CD4-positive, alpha-beta T cell treated with Interleukin-2 at 100 ng/mL for 4 hours (primary cell): ENCODE measurements at regions not wholly inside any gene's neighbourhood (a gene's known extent, or its start where the extent isn't known, plus 50 kb on each side); places are given as distances from the start of the nearest gene placed in this dataset.

ENCODE experiments used
- DNase-seq: peaks from one replicate; pipeline ENCODE4 v3.0.0-alpha.2; 2020; ENCODE audit warnings: low spot score

DNA sequence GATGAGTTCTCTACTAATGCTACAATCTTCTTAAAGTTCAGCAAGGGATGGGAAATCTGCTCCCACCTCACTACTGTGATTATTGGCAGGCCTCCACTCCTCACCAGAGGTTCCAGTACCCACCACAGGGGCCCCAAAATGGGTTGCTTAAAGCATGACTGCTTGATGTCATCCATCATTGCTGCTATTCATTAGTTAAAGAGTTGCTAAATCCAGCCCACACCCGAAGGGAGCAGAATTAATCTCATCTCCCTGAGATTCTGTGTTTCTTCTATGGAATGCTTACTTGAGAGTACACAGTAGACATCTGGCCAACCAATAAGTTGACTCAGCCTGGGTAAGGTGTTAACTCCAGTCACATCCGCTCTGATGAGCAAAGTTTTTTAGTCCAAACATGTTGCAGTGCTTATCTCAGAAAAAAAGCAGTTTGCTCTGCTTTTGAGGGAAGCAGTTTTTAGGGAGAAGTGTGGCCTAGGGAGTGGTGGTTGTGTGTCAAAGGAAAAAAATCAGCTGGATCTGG, 690.2 kb upstream of the POU3F3 start:
- DNase-seq = no peak

DNA sequence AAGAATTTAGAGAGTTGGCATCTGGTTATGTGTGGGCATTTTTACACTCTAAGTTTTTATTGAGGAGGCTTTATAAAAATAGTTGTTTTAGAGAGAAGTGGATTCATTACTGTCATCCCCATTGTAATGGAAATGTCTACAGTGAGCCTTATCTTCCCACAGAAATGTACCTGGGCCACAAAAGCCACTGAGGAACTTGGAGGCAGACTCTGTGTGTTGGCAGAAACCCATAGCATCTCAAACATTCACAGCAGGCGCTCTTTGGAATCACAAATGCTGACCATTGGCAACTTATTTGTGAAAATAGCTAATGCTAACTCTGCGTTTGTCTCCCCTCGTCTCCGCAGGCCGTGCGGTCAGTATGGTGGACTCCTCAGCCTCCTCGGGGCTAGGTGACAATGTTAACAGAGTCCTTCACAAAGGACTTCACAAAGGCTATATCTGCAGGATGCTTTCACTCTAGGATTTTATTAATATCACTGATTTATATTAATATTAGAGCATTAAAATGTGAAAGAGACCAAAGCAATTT, 689.1 kb upstream of the POU3F3 start:
- DNase-seq = no peak

DNA sequence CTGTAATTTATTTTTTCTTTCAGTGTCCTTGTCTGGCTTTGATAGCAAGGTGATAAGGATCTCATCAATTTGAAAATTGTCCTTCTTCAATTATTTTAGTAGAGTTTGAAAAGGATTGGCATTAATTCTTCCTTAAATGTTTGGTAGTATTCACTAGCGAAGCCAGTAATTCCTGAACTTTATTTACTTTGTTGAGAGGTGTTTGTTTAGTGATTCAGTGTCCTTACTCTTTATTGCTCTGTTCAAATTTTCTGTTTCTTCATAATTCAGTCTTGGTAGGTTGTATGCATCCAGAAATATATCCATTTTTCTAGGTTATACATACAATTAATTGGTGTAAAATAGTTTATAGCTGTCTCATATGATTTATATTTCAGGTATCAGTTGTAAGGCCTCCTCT, 676.7 kb upstream of the POU3F3 start:
- DNase-seq = no peak

GRCh38 chr2:104179644-104180043, 674.3 kb upstream of the POU3F3 start:
- no peak for DNase-seq

- no peak for DNase-seq
These were observed 653.3 kb upstream of the POU3F3 start for GRCh38 chr2:104200533-104201168.

DNA sequence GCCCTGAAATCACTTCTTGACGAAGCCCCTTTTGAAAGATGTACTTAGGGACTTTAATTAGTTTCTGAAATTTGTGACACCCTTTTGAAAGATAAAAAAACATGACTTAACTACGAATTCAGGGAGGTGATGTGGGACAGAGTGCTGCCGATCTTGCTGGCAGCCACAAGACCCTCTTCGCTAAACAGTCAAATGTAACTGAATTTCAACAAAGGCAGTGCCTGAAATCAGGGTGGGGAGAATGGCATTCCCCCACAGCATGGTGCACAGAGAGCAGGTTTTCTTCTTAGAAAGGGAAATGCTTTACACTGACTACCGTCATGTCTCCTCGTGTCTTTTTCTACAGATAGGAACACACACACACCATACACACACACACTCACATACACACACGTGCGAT, 640.2 kb upstream of the POU3F3 start:
- DNase-seq = no peak

- no peak for DNase-seq
These were observed 638.4 kb upstream of the POU3F3 start for GRCh38 chr2:104215269-104216161.

GRCh38 chr2:104233591-104233990, 620.3 kb upstream of the POU3F3 start:
- DNase-seq = no peak

DNA sequence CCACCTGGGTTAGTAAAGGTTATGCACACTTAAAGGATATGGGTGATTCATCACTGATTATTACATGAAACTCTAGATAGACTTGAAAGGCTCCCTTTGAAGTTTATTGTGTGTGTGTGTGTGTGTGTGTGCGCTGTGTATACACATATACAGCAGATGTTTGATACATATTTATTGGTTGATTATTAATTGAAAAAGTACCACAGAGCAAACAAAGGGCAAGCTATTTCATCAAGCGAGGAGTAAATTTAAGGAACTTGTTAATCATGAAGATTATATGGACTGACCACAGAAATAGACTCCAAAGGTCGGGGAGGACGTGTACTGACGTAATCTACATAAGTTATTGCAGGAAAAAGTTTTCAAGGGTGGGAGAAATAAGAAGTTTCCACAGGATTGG, 617.4 kb upstream of the POU3F3 start:
- no peak for DNase-seq

DNA sequence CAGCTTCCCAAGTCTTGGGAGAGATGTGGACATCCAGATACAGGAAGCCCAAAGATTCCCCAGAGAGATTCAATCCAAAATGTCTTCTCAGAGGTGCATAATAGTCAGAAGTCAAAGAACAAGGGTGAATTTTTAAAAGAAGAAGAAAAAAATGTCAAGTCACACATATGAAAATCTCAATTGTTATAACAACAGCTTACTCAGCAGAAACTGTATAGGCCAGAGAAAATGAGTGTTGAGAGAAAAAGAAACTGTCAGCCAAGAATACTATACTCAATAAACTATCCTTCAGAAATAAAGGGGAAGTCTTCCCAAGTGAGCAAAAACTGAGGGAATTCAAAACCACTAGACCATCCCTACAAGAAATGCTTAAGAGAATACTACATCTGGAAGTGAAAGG, 612.9 kb upstream of the POU3F3 start:
- DNase-seq = no peak

DNA sequence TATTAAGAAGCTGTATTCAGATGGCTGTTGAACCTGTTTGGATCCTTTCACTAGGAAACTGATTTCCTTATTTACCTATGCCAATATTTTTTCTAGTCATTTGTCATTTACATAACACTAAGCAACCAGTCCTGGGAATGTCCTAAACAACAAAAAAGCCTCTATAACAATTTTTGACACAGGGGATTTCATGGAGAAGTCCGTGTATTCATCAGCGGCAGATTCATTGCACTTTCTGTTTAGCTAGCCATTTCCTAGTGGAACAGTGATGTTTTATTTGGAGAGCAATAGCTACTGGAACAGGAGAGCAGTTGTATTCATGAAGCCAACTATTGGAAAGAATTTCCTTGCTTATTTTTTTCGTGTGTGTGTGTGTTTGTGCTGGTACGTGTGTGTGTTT, 604.3 kb upstream of the POU3F3 start:
- no peak for DNase-seq

DNA sequence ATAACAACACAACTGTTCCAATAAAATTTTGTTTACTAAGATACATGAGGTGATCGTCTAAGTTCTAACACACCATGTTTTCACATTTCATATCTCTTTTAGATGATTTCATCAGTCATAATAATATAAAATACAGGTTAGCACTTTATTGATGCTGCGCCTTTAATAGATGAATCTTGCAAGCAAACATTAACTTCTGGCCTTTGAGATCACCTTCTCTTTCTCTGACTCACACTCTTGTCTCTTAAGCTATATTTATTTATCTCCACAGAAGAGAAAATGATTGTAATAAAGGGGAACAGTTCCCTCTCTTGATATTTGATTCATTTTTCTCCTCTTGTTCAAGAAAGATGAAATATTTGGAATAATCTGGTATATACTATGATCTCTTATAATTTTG, 603.3 kb upstream of the POU3F3 start:
- no peak for DNase-seq

DNA sequence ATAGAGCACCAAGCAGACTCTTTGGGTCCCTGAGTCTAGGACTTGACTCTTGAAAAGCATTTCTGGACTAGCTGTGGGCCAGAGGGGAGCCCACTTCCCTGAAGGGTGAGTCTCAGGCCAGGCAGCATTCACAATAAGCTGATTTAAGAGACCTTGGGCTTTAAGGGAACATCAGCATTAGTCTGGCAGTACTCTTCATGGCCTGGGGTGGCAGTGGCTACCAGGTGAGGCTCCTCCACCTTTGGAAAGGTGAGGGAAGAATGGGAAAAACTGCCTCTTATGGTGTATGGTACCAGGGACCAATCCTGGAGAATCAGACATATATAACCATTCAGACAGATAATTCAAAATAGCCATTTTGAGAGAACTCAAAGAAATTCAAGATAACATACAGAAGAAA, 599.9 kb upstream of the POU3F3 start:
- no peak for DNase-seq

- DNase-seq = no peak
These were observed 591.2 kb upstream of the POU3F3 start for GRCh38 chr2:104262714-104263113.

GRCh38 chr2:104279646-104280045, 574.3 kb upstream of the POU3F3 start:
- DNase-seq = no peak

DNA sequence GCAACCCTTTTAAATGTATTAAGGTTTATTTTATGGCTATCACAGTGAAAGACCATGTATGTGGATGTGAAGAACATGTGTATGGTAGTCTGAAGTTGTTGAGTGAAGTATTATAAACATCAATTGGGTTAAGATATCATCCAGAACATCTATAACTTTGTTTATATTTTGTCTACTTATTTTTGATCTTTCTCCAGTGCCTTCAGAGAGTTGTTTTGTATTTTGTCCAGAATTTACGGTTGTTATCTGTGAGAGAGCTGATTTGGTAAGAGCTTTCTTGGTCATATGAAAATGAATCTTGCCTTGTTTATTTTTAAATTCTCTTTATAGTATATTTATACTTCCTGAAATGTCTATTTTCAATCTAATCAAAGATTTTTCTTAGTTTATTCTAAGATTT, 573.7 kb upstream of the POU3F3 start:
- no peak for DNase-seq

- DNase-seq = no peak
These were observed 567.1 kb upstream of the POU3F3 start for GRCh38 chr2:104286841-104287240.

DNA sequence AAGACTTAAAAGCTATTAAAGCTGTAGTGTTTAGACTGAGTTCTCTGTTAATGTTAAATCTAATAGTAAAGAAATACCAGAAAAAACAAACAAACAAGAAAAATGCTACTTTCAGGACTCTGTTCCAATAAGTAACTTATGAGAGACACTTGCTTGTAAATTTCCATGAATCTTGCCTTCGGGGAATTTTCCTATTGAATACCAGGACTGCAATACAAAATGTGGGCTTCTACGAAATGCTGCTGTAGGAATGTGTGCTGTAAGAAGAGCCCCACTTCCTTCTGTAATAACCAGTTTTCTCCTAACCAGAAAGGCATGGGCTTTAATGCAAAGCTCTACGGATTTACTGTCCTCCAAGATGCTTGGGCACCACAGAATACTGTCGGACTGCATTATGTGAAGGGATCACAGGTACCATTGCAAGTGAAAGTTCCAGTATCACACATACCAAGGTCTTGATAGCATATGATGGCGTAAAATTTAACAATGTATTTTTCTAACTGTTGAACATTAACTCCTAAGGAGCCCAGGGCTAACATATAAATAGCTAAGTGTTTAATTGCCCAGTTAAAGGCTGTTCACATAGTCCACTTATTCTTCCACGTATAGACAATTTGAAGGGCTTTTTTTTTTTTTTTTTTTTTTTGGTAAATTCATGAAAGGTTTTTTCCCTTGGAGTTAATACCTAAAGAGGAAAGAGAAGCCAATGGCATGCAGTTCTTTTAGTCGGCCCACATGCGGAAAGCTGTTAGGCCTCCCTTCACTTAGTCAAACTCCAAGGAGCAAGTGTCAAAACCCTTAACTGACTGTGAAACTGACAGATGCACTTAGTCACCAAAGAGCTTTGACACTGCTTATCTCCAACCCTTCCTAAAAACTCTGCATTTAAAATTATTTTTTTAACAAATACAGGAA, 564.0 kb upstream of the POU3F3 start:
- DNase-seq = no peak

DNA sequence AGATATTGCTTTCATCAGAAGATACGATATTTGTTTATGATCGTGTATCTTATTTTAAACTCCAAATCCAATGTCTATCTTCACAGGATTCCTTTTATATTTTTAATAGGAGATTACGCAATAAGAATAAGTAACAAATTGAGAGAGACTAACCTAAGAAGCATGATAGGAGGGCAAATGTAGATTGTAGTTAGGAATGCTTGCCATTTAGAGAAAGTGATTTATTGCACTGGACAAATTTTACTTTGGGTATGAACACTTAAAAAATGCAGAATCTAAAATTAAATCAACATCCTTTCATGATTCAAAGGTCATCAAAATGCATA, 563.4 kb upstream of the POU3F3 start:
- DNase-seq = no peak

DNA sequence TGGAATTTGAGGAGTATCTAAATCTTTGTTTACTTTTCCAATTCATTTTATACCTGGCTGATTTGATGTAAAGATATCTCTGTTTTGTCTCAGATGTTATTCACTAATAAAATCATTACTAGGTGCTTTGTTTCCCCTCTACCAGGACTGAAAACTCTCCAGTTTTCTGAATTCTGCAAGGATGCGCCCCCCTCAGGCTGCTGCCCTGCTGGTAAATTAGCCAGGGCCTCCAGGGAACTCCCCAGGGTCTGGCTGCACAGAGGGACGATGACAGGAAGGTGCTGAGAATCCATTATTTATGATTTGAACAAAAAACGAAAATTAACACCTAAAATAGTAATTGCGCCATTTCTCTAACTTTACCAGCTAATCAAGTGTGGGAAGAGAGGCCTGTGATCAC, 541.2 kb upstream of the POU3F3 start:
- no peak for DNase-seq

DNA sequence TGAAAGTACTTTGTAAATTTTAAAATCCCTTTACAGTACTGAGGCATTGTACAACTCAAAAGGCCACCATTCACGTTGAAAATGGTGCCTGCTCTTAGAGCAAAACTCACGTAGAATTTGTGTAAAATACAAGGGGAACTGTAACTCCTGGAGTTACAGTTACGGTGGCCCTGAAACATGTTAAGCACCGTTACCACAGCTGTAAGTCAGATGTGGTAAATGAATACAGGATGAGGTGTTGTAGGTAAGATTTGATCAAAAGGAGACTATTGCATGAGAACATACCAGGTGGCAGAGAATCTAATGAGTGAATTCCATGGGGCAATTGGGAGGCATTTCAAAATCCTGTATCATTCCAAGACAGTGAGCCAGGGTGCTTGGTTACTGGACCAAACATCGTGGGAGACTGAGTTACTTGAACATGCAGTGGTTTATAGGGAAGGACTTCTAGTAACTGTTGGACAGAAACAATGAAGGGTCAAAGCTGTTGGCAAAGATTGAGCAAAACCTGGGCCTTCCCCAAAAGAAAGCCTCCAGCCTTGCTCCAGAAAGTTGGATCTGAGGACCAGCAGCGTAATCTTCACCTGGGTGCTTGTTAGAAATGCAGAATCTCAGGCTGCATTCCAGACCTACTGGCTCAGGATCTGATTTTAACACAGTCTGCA, 535.8 kb upstream of the POU3F3 start:
- DNase-seq = no peak
